B cell (primary cell): ENCODE measurements at regions not wholly inside any gene's neighbourhood (a gene's known extent, or its start where the extent isn't known, plus 50 kb on each side); places are given as distances from the start of the nearest gene placed in this dataset.

Source experiments
- CTCF ChIP-seq: fragments of 200-600 bp; IDR thresholded peaks from one replicate; pipeline ENCODE4 v1.8.0; 2022; ENCODE audit warnings: antibody characterized with exemption, mild to moderate bottlenecking
- EZH2 ChIP-seq: IDR thresholded peaks from 2 replicates; pipeline ENCODE4 v1.6.1; 2012; ENCODE audit warnings: borderline replicate concordance, low read depth, mild to moderate bottlenecking, moderate library complexity, low read length; ENCODE audit not compliant: insufficient read depth, poor library complexity, severe bottlenecking

- TF ChIP-seq CTCF (no peak), EZH2 (no peak)
Observed at GRCh38 chr20:39412091-39412490, 449.9 kb downstream of the DHX35 start.
